CD4-positive, alpha-beta memory T cell (primary cell): ENCODE measurements at regions not wholly inside any gene's neighbourhood (a gene's known extent, or its start where the extent isn't known, plus 50 kb on each side); places are given as distances from the start of the nearest gene placed in this dataset.

Experiments
- CTCF ChIA-PET: fragments of 350-600 bp; sonication (Branson Sonifier 250); formaldehyde crosslinking; loops from one replicate; lab custom pipeline; 2021; ENCODE audit warnings: inconsistent platforms; ENCODE audit not compliant: partially characterized antibody; lab: Charles Lee
- POLR2A ChIA-PET: fragments of 350-600 bp; sonication (Branson Sonifier 250); formaldehyde crosslinking; loops from one replicate; lab custom pipeline; 2021; ENCODE audit not compliant: partially characterized antibody; lab: Charles Lee
- DNase-seq, 5 donors: peaks; one replicate each; pipeline versions ENCODE4 v3.0.0 to v3.0.0-alpha.2; 2020 to 2022; ENCODE audit warnings: mixed read lengths in 1 of 5
- H3K27ac ChIP-seq: one replicate; pipeline ENCODE4 v1.7.0; 2013; ENCODE audit warnings: low read depth, low read length
- H3K27me3 ChIP-seq: 2 replicates; pipeline ENCODE4 v1.7.0; 2013; ENCODE audit warnings: mild to moderate bottlenecking, low read length, moderate library complexity; ENCODE audit not compliant: insufficient read depth
- H3K36me3 ChIP-seq: 2 replicates; pipeline ENCODE4 v1.7.0; 2013; ENCODE audit warnings: mild to moderate bottlenecking, low read length, moderate library complexity; ENCODE audit not compliant: insufficient read depth
- H3K4me1 ChIP-seq: 2 replicates; pipeline ENCODE4 v1.7.0; 2013; ENCODE audit warnings: mild to moderate bottlenecking, low read length, moderate library complexity; ENCODE audit not compliant: insufficient read depth
- H3K4me3 ChIP-seq, 2 donors: one replicate each; pipeline ENCODE4 v1.7.0; 2013; ENCODE audit warnings: low read length in 2 of 2, mild to moderate bottlenecking in 1 of 2
- H3K9me3 ChIP-seq, 2 donors: one replicate each; pipeline ENCODE4 v1.7.0; 2013; ENCODE audit warnings: low read length in 2 of 2, control low read depth in 1 of 2; ENCODE audit not compliant: control insufficient read depth in 1 of 2
- H3K27ac Mint-ChIP-seq, 7 donors: one replicate each; pipeline ENCODE4 v1.8.0; 2020 to 2021; ENCODE audit warnings: mixed read lengths in 7 of 7, mild to moderate bottlenecking in 6 of 7, inconsistent platforms in 3 of 7, moderate library complexity in 3 of 7
- H3K27me3 Mint-ChIP-seq, 2 donors: one replicate each; pipeline ENCODE4 v1.8.0; 2020 to 2021; ENCODE audit warnings: mixed read lengths in 2 of 2
- H3K36me3 Mint-ChIP-seq, 2 donors: one replicate each; pipeline ENCODE4 v1.8.0; 2020 to 2021; ENCODE audit warnings: mixed read lengths in 2 of 2, inconsistent platforms in 1 of 2, mild to moderate bottlenecking in 1 of 2
- H3K4me1 Mint-ChIP-seq, 4 donors: one replicate each; pipeline ENCODE4 v1.8.0; 2020 to 2021; ENCODE audit warnings: mixed read lengths in 4 of 4, mild to moderate bottlenecking in 1 of 4
- H3K4me3 Mint-ChIP-seq, 8 donors: one replicate each; pipeline ENCODE4 v1.8.0; 2020 to 2021; ENCODE audit warnings: mixed read lengths in 8 of 8, mild to moderate bottlenecking in 7 of 8, moderate library complexity in 6 of 8, inconsistent platforms in 3 of 8
- H3K9me3 Mint-ChIP-seq, 8 donors: one replicate each; pipeline ENCODE4 v1.8.0; 2020 to 2021; ENCODE audit warnings: mixed read lengths in 8 of 8, mild to moderate bottlenecking in 5 of 8, inconsistent platforms in 3 of 8, moderate library complexity in 1 of 8
- intact Hi-C: fragments of 100-400 bp; cut with micrococcal nuclease; formaldehyde crosslinking; loops from one replicate; pipeline ENCODE4 v1.15.1; 2023

DNA sequence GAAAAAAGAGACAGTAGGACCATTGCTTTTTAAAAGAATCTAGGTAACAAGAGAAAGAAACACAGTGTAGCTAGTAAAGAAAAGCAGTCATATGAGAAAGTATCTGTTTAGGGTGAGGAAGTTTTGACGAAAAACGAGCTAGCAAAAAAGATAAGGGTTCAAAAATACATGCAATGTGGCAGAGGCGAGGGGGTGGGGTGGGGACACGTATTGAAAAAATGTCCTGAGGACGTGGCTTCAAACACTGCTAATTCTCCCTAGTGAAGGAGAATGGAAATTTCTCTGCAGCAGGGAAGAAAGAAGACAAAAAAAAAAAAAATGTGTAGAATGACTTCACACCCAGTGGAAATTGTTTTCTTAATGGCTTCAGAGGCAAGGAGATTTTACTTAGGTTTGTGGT, 856.4 kb upstream of the INTU start:
- no peaks in the 10 kb centered on the region for H3K27me3 Mint-ChIP-seq
- H3K4me3 ChIP-seq, result no peak overlapping the region
- peak overlapping the region in 1 of 7 donors; percentile 20 for H3K27ac Mint-ChIP-seq
- intact Hi-C loops, result no loop called here
- H3K4me1 ChIP-seq, result no peaks in the 10 kb centered on the region
- peaks cover 0 to 7% (median 5%) of the 10 kb centered on the region in 8 donors for H3K9me3 Mint-ChIP-seq
- no peaks in the 10 kb centered on the region for H3K9me3 ChIP-seq
- no peak overlapping the region for H3K4me3 Mint-ChIP-seq
- ChIA-PET CTCF (no interaction called here), POLR2A (no interaction called here)
- H3K27ac ChIP-seq, result no peak overlapping the region
- H3K4me1 Mint-ChIP-seq, result no peaks in the 10 kb centered on the region
- DNase-seq, result no peak
- no peaks in the 10 kb centered on the region for H3K36me3 ChIP-seq
- no peaks in the 10 kb centered on the region for H3K27me3 ChIP-seq
- H3K36me3 Mint-ChIP-seq, result no peaks in the 10 kb centered on the region

DNA sequence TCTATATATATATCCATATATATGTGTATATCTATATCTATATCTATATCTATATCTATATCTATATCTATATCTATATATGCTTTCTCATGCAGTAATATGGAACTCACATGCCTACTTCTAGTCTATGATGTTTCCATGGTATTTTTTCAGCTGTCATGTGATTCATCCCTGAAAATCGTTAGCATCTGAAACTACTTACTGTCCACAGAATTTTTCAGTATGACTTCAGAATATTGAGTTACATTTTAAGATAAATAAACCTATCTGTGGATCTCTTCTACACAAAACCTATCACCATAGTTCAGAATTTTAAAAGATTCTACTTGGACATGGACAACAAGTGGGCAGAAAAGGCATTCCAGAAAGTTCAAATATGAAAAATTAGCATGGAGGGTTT, 855.1 kb upstream of the INTU start:
- Histone ChIP-seq H3K27me3 (no peaks in the 10 kb centered on the region), H3K36me3 (no peaks in the 10 kb centered on the region), H3K9me3 (no peaks in the 10 kb centered on the region), H3K4me1 (no peaks in the 10 kb centered on the region), H3K4me3 (no peak overlapping the region), H3K27ac (no peak overlapping the region)
- H3K27me3 Mint-ChIP-seq, result no peaks in the 10 kb centered on the region
- no peak overlapping the region for H3K27ac Mint-ChIP-seq
- no peaks in the 10 kb centered on the region for H3K4me1 Mint-ChIP-seq
- no peak overlapping the region for H3K4me3 Mint-ChIP-seq
- ChIA-PET CTCF (no interaction called here), POLR2A (no interaction called here)
- H3K9me3 Mint-ChIP-seq, result peaks cover 0 to 7% (median 4%) of the 10 kb centered on the region in 8 donors
- intact Hi-C loops, result no loop called here
- no peak for DNase-seq
- H3K36me3 Mint-ChIP-seq, result no peaks in the 10 kb centered on the region

DNA sequence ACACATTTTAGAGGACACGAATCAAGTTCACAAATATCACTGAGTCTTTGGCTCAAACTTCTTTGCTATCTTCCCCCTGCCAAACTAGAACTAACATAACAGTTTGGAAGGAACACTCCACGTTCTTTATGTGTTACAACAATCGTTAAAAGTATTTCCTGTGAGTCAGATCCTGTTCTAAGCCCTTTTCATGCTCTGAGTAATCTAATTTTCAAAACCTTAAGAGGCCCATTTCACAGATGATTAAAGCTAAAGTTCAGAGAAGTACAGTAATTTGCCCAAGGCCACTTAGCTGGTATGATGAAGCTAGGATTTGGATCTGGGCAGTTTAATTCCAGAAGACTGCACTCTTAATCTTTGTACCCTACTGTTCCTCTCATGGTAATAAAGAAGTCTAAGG, 854.4 kb upstream of the INTU start:
- Mint-ChIP-seq H3K9me3 (peaks cover 0 to 7% (median 4%) of the 10 kb centered on the region in 8 donors), H3K4me3 (no peak overlapping the region), H3K36me3 (no peaks in the 10 kb centered on the region), H3K27ac (no peak overlapping the region), H3K4me1 (no peaks in the 10 kb centered on the region), H3K27me3 (no peaks in the 10 kb centered on the region)
- Histone ChIP-seq H3K4me1 (no peaks in the 10 kb centered on the region), H3K9me3 (no peaks in the 10 kb centered on the region), H3K27ac (no peak overlapping the region), H3K36me3 (no peaks in the 10 kb centered on the region), H3K4me3 (no peak overlapping the region), H3K27me3 (no peaks in the 10 kb centered on the region)
- intact Hi-C loops, result no loop called here
- ChIA-PET POLR2A (no interaction called here), CTCF (no interaction called here)
- no peak for DNase-seq

DNA sequence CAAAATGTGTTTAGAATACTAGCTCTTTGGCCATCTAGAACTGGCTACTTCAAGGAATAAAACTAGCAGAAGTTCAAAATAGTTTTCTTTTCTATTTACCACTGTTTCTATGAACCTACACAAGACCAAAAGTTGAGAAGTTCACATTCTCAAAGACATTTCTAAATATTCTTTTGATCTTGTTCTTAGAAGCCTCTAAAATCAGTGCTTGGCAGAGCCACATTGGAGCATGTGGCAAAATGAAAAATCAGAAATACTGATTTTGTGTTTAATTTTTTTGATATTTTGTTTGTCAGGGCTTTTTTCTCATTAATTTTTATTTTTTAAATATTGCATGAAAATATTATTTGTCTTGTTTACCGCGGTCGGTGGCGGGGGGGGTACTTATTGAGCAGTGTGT, 853.8 kb upstream of the INTU start:
- no peak overlapping the region for H3K27ac ChIP-seq
- POLR2A ChIA-PET, result no interaction called here
- H3K36me3 ChIP-seq, result no peaks in the 10 kb centered on the region
- H3K27me3 Mint-ChIP-seq, result no peaks in the 10 kb centered on the region
- no peaks in the 10 kb centered on the region for H3K9me3 ChIP-seq
- no peak overlapping the region for H3K27ac Mint-ChIP-seq
- DNase-seq, result no peak
- no peak overlapping the region for H3K4me3 ChIP-seq
- H3K4me3 Mint-ChIP-seq, result no peak overlapping the region
- H3K4me1 Mint-ChIP-seq, result no peaks in the 10 kb centered on the region
- no peaks in the 10 kb centered on the region for H3K4me1 ChIP-seq
- H3K9me3 Mint-ChIP-seq, result peaks cover 0 to 7% (median 4%) of the 10 kb centered on the region in 8 donors
- CTCF ChIA-PET, result no interaction called here
- no peaks in the 10 kb centered on the region for H3K27me3 ChIP-seq
- intact Hi-C loops, result no loop called here
- H3K36me3 Mint-ChIP-seq, result no peaks in the 10 kb centered on the region

DNA sequence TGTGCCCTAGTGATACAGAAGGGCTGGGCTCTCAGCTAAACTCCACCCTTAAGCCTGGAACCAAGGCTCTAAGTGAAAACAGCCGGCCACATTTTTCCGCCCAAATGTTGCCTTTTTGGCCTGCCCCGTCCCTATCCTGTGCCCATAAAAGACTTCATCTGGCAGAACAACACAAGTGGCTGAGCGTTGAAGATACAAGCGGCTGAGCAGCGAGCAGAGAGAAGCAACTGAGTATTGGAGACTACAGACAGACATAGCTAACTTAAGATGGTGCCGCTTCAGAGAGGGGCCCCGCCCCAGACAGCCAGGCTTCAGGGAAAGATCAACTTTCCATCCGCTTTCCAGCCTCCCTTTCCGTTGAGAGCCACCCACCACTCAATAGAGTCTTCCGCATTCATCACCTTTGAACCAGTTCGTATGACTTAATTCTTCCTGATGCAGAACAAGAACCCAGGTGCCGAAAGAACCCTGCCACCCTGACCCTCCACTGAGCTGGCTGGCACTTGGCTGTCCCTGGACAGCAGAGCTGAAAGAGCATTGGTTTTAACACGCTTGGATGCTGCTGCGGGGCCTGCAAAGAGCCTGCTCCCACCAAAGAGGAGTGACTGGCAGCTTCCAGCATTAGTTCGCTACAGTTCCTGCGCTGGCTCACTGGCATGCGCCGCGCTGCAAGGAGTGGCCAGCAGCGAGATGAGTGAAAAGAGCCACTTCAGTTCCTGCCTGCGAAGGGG, 853.2 kb upstream of the INTU start:
- H3K9me3 Mint-ChIP-seq, result peaks cover 0 to 8% (median 4%) of the 10 kb centered on the region in 8 donors
- Histone ChIP-seq H3K27ac (no peak overlapping the region), H3K4me1 (no peaks in the 10 kb centered on the region), H3K9me3 (no peaks in the 10 kb centered on the region), H3K36me3 (no peaks in the 10 kb centered on the region), H3K4me3 (no peak overlapping the region), H3K27me3 (no peaks in the 10 kb centered on the region)
- H3K27ac Mint-ChIP-seq, result no peak overlapping the region
- DNase-seq, result no peak
- H3K4me1 Mint-ChIP-seq, result no peaks in the 10 kb centered on the region
- intact Hi-C loops, result no loop called here
- ChIA-PET CTCF (no interaction called here), POLR2A (no interaction called here)
- no peak overlapping the region for H3K4me3 Mint-ChIP-seq
- no peaks in the 10 kb centered on the region for H3K27me3 Mint-ChIP-seq
- no peaks in the 10 kb centered on the region for H3K36me3 Mint-ChIP-seq

DNA sequence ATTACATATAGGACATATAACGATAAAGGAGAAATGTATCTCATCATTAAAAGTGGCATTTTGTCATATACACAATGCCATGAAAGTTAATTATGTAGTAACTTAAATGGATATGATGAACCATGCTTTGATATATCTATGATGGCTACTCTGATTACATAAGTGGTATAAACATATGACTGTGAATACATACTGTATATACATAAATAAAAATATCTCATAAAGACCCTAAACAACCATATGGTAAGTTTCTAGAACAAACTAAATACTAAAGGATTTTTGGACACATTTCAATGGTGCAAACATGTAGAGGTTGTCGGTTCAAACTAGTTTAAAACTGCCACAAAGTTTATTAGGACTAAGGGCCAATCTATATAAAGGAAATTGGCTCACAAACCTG, 849.6 kb upstream of the INTU start:
- intact Hi-C loops, result no loop called here
- H3K9me3 Mint-ChIP-seq, result peaks cover 0 to 8% (median 4%) of the 10 kb centered on the region in 8 donors

DNA sequence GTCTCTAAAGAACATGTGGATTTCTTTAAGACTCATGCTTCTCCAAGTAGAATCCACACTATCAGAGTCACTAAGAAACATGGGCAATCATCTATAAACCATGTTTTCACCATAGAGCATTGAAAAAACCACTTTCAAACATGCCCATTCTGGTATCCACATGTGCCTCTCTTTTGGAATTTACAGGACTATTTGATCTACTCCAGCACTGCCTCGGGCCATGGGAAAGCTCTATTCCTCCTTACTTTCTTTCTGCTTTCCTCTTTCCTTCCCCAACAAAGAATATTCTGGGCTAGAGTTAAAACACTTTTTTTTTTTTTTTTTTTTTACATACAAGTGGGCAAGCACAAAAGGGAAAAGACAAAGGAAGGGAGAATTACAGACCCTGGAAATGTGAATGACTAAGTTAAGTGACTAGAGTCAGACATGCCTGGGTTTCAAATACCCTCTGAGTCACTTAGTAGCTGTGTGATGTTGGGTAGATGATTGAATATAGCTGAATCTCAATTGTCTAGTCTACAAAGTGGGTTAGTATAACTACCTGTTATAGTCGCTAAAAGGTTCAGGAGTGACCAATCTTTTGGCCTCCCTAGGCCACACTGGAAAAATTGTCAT, 847.7 kb upstream of the INTU start:
- no peak overlapping the region for H3K27ac Mint-ChIP-seq

More for the DNA sequence above, 849.6 kb upstream of the INTU start:
- no peak overlapping the region for H3K4me3 Mint-ChIP-seq
- Histone ChIP-seq H3K4me1 (no peaks in the 10 kb centered on the region), H3K27me3 (no peaks in the 10 kb centered on the region), H3K9me3 (no peaks in the 10 kb centered on the region), H3K27ac (no peak overlapping the region), H3K36me3 (no peaks in the 10 kb centered on the region), H3K4me3 (no peak overlapping the region)
- POLR2A ChIA-PET, result no interaction called here
- no peak for DNase-seq
- no peaks in the 10 kb centered on the region for H3K36me3 Mint-ChIP-seq
- no peaks in the 10 kb centered on the region for H3K4me1 Mint-ChIP-seq
- H3K27me3 Mint-ChIP-seq, result no peaks in the 10 kb centered on the region
- CTCF ChIA-PET, result no interaction called here
- no peak overlapping the region for H3K27ac Mint-ChIP-seq

More for the DNA sequence above, 847.7 kb upstream of the INTU start:
- intact Hi-C loops, result no loop called here
- H3K36me3 ChIP-seq, result no peaks in the 10 kb centered on the region
- no peaks in the 10 kb centered on the region for H3K27me3 ChIP-seq
- CTCF ChIA-PET, result no interaction called here
- Mint-ChIP-seq H3K27me3 (no peaks in the 10 kb centered on the region), H3K36me3 (no peaks in the 10 kb centered on the region), H3K9me3 (peaks cover 0 to 5% (median 3%) of the 10 kb centered on the region in 8 donors), H3K4me3 (no peak overlapping the region), H3K4me1 (no peaks in the 10 kb centered on the region)
- POLR2A ChIA-PET, result no interaction called here
- H3K9me3 ChIP-seq, result no peaks in the 10 kb centered on the region
- H3K4me1 ChIP-seq, result no peaks in the 10 kb centered on the region
- no peak for DNase-seq
- no peak overlapping the region for H3K4me3 ChIP-seq
- H3K27ac ChIP-seq, result no peak overlapping the region
